GM20000 (cell line): ENCODE measurements at regions not wholly inside any gene's neighbourhood (a gene's known extent, or its start where the extent isn't known, plus 50 kb on each side); places are given as distances from the start of the nearest gene placed in this dataset.

Source experiments
- DNase-seq: peaks from one replicate; pipeline ENCODE4 v3.0.0; 2012; ENCODE audit warnings: low spot score
- TF ChIP-seq, protein P1 (sequence below): IDR thresholded peaks from 2 replicates; pipeline ENCODE4 v1.5.1; 2012; ENCODE audit warnings: mild to moderate bottlenecking, control low read depth; ENCODE audit errors: extremely low read depth, missing control alignments

DNA sequence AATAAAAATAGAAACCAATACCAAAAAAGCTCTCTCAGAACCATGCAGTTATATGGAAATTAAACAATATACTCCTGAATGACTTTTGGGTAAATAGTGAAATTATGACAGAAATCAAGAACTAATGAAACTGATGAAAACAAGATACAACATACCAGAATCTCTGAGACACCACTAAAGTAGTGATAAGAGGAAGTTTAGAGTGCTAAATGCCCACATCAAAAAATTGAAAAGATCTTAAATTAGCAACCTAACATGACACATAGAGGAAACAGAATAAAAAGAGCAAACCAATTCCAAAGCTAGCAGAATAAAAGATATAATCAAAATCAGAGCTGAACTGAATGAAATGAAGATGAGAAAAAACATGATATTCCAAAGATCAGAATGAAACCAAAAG lies 430.9 kb downstream of the LTN1 start:
- no peak for DNase-seq
- TF ChIP-seq, protein P1, sequence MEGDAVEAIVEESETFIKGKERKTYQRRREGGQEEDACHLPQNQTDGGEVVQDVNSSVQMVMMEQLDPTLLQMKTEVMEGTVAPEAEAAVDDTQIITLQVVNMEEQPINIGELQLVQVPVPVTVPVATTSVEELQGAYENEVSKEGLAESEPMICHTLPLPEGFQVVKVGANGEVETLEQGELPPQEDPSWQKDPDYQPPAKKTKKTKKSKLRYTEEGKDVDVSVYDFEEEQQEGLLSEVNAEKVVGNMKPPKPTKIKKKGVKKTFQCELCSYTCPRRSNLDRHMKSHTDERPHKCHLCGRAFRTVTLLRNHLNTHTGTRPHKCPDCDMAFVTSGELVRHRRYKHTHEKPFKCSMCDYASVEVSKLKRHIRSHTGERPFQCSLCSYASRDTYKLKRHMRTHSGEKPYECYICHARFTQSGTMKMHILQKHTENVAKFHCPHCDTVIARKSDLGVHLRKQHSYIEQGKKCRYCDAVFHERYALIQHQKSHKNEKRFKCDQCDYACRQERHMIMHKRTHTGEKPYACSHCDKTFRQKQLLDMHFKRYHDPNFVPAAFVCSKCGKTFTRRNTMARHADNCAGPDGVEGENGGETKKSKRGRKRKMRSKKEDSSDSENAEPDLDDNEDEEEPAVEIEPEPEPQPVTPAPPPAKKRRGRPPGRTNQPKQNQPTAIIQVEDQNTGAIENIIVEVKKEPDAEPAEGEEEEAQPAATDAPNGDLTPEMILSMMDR, result no peak

DNA sequence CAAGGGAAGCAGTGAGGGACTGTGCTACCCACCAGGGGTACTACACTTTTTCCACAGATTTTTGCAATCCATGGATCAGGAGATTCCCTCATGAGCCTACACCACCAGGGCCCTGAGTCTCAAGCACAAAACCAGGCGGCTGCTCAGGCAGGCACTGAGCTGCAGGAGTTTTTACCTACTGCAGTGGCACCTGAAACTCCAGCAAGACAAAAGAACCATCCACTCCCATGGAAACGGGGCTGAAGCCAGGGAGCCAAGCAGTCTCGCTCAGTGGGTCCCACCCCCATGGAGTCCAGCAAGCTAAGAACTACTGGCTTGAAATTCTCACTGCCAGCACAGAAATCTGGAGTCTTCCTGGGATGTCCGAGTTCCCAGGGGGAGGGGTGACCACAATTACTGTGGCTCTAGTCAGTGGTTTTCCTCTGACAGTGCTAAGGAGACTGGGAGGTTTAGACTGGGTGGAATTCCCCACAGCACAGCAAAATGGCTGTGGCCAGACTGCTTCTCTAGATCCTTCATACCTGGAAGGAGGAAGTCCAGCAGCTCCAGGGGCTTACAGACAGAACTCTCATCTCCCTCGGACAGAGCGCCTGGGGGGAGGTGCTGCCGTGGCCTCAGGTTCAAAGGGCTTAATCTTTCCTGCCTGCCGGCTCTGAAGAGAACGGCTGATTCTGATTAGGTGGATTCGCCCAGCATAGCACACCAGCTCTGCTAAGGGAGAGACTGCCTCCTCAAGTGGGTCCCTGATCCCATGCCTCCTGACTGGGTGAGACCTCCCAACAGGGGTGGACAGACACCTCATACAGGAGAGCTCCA lies 437.8 kb downstream of the LTN1 start:
- TF ChIP-seq, protein P1, result no peak
- DNase-seq, result no peak

DNA sequence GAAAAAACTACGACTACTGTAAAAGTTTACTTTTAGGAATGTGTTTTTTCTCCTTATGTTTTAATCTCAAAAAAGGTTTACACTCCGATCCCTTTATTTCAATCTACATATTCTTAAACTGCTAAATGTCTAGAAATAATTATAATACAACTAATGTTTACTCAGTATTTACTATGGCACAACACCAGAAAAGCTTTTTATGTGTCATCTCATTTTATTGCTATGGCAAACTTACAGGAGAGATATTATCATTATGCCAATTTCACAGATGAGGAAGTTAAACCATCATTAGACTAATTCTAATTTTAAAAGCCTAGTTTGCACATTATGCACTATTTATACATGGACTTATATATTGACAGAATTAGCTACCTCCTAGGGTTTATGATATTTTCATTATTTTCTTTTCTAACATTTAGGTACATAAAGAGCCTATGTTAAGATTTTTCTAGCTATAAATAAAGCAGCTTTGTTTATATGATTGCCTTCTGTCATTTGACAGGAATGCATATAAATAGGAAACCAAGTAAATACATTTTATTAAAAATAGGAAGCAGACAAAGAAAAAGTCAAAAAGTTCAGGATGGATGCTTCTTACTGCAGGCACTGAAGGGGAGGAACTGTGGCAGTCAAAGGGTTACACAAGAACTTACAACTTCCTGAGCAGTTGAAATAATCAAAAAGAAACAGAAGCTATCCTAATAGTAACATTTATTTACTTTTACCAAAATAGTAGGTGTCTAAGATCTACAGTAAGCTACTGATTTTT lies 442.4 kb downstream of the LTN1 start:
- DNase-seq, result no peak
- TF ChIP-seq, protein P1, result no peak

DNA sequence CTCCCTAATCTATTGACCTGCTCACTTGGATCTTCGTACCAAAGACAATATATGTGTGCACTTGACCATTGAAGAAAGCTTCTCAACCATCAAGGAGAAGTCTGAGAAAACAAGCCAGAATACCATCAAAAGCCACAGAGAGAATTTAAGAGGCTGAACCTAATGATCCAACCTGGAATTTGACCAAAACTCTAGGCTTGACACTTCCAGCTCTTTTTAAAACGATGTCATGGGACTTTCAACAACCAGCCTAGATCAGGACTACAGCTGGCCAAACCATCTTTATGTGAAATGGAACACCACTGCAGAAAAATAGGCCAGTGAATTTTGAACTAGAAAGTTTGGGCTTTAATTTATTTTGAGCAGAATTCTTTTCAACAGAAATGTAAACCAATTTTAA lies 444.4 kb downstream of the LTN1 start:
- TF ChIP-seq, protein P1, result no peak
- no peak for DNase-seq

DNA sequence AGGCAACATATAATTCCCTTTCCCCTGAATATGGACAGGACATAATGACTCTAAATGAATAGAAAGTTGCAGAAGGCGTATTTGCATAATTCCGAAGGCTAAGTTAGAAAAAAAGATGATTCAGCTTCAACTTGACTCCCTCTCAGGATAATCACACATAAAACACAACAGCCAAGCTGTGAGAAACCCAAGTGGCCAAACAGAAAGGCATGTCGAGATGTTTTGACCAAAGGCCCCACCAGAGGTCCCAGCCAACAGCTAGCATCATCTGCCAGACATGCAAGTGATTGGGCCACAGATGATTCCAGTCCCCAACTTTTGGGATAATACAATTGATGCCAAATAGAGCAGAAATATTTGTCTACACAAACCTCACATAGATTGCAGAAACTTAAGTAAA lies 444.9 kb downstream of the LTN1 start:
- TF ChIP-seq, protein P1, result no peak
- DNase-seq, result no peak

DNA sequence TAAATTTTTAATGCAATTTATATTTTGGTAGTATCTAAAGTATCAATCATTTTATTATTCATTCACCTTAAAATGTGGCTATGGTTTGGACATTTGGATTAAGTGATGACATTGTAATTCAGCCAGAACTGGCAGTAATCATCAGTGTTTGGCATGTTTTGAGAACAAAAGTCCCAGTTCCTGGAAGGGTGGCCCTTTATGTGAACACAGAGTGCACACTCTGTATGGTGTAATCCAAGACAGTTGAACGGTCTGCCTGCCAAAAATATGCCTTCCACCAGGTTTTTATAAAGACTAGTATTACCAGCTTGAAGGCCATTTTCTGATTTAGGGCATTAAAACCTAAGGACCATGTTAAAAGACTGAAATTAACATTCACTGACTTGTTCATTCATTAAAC lies 448.7 kb downstream of the LTN1 start:
- TF ChIP-seq, protein P1, result no peak
- no peak for DNase-seq

DNA sequence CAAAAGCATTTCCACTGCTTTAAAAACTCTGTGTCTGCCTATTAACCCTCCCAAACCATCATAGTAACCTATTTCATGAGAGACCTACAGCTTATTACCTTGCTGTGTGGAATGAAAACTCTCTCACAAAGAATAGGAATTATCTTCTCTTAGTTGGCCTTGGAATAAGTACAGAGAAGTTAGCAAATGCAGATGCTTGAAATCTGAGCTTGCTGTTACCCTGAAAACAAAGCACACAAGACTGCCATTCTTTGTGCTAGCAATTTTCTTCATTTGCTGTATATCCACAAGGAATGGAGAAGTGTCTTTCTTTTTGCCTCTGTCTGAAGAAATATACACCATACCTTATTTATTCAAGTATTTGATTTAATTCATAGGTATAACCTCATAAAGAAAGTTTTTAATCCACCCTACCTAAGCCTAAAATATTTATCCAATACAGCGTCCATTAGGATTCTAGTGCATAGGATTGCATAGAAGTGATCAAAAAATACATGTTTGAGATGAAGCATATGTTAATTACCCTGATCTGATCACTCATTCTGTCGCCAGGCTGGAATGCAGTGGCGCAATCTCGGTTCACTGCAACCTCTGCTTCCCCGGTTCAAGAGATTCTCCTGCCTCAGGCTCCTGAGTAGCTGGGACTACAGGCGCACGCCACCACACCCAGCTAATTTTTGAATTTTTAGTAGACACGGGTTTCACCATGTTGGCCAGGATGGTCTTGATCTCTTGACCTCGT lies 451.1 kb downstream of the LTN1 start:
- no peak for DNase-seq
- TF ChIP-seq, protein P1, result no peak
